Kidney (tissue), 13 donors: ENCODE measurements at regions not wholly inside any gene's neighbourhood (a gene's known extent, or its start where the extent isn't known, plus 50 kb on each side); places are given as distances from the start of the nearest gene placed in this dataset.

Experiments
- DNase-seq, 5 donors: peaks; one replicate each; pipeline ENCODE4 v3.0.0-alpha.2; 2013 to 2020
- FAIRE-seq: peaks from 2 replicates; lab custom pipeline; 2012; peaks lifted over from hg19 to GRCh38; lab: Jason Lieb, UNC
- H3K27ac ChIP-seq, 2 donors: one replicate each; pipeline ENCODE4 v1.7.0; 2013; ENCODE audit warnings: low read depth in 2 of 2, low read length in 2 of 2, inconsistent platforms in 1 of 2
- H3K27me3 ChIP-seq: one replicate; pipeline ENCODE4 v1.7.1; 2013; ENCODE audit warnings: low read length, inconsistent platforms; ENCODE audit not compliant: control insufficient read depth, insufficient read depth
- H3K36me3 ChIP-seq, 3 donors: one replicate each; pipeline versions ENCODE4 v1.7.0 to v1.7.1; 2013; ENCODE audit warnings: low read length in 3 of 3, control low read depth in 1 of 3, inconsistent platforms in 1 of 3; ENCODE audit not compliant: insufficient read depth in 3 of 3, control insufficient read depth in 2 of 3
- H3K4me1 ChIP-seq, 3 donors: one replicate each; pipeline versions ENCODE4 v1.7.0 to v1.7.1; 2013; ENCODE audit warnings: low read length in 3 of 3, inconsistent platforms in 1 of 3, low read depth in 1 of 3; ENCODE audit not compliant: control insufficient read depth in 2 of 3, insufficient read depth in 2 of 3
- H3K4me3 ChIP-seq, 3 donors: one replicate each; pipeline versions ENCODE4 v1.7.0 to v1.8.1; 2013; ENCODE audit warnings: low read length in 3 of 3, control low read depth in 1 of 3, inconsistent platforms in 1 of 3
- H3K9ac ChIP-seq, 3 donors: one replicate each; pipeline versions ENCODE4 v1.7.0 to v1.7.1; 2013; ENCODE audit warnings: low read length in 3 of 3, control low read depth in 1 of 3, inconsistent platforms in 1 of 3
- H3K9me3 ChIP-seq, 3 donors: one replicate each; pipeline versions ENCODE4 v1.7.0 to v1.7.1; 2013; ENCODE audit warnings: low read length in 3 of 3, control low read depth in 1 of 3, inconsistent platforms in 1 of 3; ENCODE audit not compliant: control insufficient read depth in 2 of 3, insufficient read depth in 1 of 3
- CTCF ChIP-seq: IDR thresholded peaks from 3 replicates; pipeline ENCODE4 v1.5.1; 2012; ENCODE audit warnings: mild to moderate bottlenecking, moderate library complexity, borderline replicate concordance; ENCODE audit not compliant: insufficient read depth; ENCODE audit errors: extremely low read depth
- intact Hi-C: fragments of 100-400 bp; cut with DNase I; formaldehyde crosslinking; loops from one replicate; pipeline ENCODE4 v1.11.1; 2022
- donor health status: control.
- donor health status: control.
- donor health status: control.
- donor health status: control.
- donor health status: control.
- donor health status: DM: yes; HTN: yes; CAD: no.
- donor health status: Normal renal cell carcinoma (clear cell type).

- peaks cover 0 to 2% (median 0%) of the 10 kb centered on the region in 3 donors for H3K4me1 ChIP-seq
- H3K36me3 ChIP-seq, result no peaks in the 10 kb centered on the region
- H3K27ac ChIP-seq, result no peak overlapping the region
- no peaks in the 10 kb centered on the region for H3K27me3 ChIP-seq
- no peak overlapping the region for H3K9ac ChIP-seq
- intact Hi-C loops, result no loop called here
- TF ChIP-seq CTCF, result no peak
- no peak for DNase-seq
- no peaks in the 10 kb centered on the region for H3K9me3 ChIP-seq
- H3K4me3 ChIP-seq, result no peak overlapping the region
- no peak for FAIRE-seq
Measured at GRCh38 chr1:229154811-229155210, 116.1 kb upstream of the RAB4A start.

- TF ChIP-seq CTCF, result no peak
- H3K27me3 ChIP-seq, result no peaks in the 10 kb centered on the region
- no peaks in the 10 kb centered on the region for H3K36me3 ChIP-seq
- no peak overlapping the region for H3K9ac ChIP-seq
- peaks cover 0 to 2% (median 0%) of the 10 kb centered on the region in 3 donors for H3K4me1 ChIP-seq
- DNase-seq (peak in 1 of 5 donors; percentile 60), FAIRE-seq (no peak)
- no peak overlapping the region for H3K4me3 ChIP-seq
- H3K9me3 ChIP-seq, result no peaks in the 10 kb centered on the region
- intact Hi-C loops, result no loop called here
- H3K27ac ChIP-seq, result no peak overlapping the region
Measured at GRCh38 chr1:229155472-229155871, 115.4 kb upstream of the RAB4A start.

GRCh38 chr1:229156872-229157271 is 114.0 kb upstream of the RAB4A start:
- no peak overlapping the region for H3K4me3 ChIP-seq
- H3K9ac ChIP-seq, result no peak overlapping the region
- intact Hi-C loops, result no loop called here
- no peaks in the 10 kb centered on the region for H3K36me3 ChIP-seq
- FAIRE-seq (no peak), DNase-seq (peak in 2 of 5 donors; percentile 46 to 58)
- H3K27me3 ChIP-seq, result no peaks in the 10 kb centered on the region
- no peaks in the 10 kb centered on the region for H3K9me3 ChIP-seq
- H3K27ac ChIP-seq, result no peak overlapping the region
- H3K4me1 ChIP-seq, result peaks cover 0 to 2% (median 0%) of the 10 kb centered on the region in 3 donors
- peak; percentile 41 for TF ChIP-seq CTCF

- H3K27ac ChIP-seq, result no peak overlapping the region
Measured at GRCh38 chr1:229157480-229157879, 113.4 kb upstream of the RAB4A start.

More at GRCh38 chr1:229157480-229157879, 113.4 kb upstream of the RAB4A start:
- intact Hi-C loops, result no loop called here
- DNase-seq (no peak), FAIRE-seq (no peak)
- Histone ChIP-seq H3K9ac (no peak overlapping the region), H3K9me3 (no peaks in the 10 kb centered on the region), H3K4me1 (peaks cover 0 to 2% (median 0%) of the 10 kb centered on the region in 3 donors), H3K27me3 (no peaks in the 10 kb centered on the region), H3K36me3 (no peaks in the 10 kb centered on the region), H3K4me3 (no peak overlapping the region)
- no peak for TF ChIP-seq CTCF
